NCI-H1092 treated with DMSO at 0.1 percent for 48 hours (cell line): ENCODE measurements at regions not wholly inside any gene's neighbourhood (a gene's known extent, or its start where the extent isn't known, plus 50 kb on each side); places are given as distances from the start of the nearest gene placed in this dataset.

Experiments
- DNase-seq: peaks from one replicate; lab custom pipeline; 2025; lab: John Stamatoyannopoulos, UW

DNA sequence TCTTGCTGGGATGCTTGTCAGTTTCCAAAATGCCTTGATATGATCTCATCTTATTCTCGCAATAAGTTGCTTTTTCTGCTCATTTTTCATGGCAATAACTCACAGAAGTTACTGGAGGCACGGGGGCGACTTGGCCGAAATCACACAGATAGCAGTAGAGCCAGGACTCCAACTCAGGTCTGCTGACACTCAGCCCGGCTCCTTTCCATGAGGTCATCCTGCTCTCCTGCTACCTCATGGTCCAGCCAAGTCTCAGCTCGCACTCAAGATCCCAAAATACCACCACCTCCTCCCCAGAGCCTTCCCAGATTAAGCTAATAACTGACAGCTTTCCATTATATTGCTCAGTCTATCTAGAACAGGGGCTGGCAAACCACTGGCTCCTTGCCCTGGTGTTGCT is 269.5 kb downstream of the MAP2K4 start:
- DNase-seq: no peak

DNA sequence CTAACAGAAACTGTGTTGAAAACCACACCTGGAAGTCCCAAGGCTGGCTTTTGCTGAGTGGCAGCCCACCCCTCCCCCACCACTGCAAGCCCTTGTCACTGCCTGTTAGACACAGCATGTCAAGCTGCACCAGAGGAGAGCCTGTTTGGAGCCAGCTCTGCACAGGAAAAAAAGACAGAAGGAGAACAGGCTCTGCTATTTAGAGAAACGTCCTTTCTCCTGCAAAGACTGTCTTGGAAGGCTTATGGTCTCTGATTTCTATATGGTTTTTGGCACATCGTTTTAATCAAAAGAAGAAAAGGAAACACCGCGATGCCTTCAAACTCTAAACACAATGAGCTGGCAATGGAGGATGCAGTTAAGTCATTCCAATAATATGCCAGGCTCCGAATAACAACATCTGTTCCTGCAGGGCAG is 275.5 kb downstream of the MAP2K4 start:
- no peak for DNase-seq

DNA sequence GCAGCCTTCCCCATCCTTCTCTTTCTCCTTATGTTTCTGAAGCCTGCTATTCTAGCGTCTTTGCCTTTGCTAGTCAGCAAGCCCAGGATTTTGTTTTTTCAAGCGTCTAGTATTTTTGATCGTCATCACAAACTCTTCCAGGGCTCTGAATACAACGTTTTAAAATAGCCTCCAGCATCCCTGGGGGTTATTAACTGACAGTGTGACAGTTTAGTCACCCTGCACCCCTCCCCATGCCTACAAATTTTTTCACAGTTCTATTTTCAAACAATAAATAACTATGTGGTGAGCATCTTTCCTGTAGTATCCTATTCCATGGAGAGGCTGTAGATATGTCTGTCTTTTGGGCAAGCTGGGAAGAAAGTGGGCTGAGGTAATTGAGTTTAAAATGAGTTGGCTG is 280.9 kb downstream of the MAP2K4 start:
- no peak for DNase-seq

DNA sequence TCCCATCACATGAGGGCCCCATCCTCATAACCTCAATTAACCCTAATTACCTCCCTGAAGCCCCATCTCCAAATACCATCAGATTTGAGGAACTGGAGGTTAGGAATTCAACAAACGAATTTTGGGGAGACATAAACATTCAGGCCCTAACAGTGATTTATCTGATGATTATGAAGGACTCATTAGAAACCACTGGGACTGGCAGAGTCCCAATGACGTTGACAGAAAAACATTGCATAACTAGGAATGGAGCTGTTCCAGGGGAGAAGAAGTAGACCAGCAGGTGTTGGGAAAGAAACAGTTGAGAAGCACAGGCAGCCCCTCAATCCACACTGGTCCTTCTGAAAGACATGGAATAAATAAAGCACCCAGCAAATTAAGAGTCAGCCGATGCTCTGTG is 282.0 kb downstream of the MAP2K4 start:
- DNase-seq: no peak

DNA sequence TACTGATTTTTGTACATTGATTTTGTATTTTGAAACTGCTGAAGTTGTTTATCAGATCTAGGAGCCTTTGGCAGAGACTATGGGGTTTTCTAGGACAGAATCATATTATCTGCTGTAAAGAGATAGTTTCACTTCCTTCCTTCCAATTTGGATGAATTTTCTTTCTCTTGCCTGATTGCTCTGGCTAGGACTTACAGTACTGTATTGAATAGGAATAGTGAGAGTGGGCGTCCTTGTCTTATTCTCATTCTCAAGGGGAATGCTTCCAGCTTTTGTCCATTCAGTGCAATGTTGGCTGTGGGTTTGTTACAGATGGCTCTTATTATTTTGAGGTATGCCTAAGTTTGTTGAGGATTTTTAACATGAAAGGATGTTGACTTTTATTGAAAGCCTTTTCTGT is 290.1 kb downstream of the MAP2K4 start:
- DNase-seq: no peak

DNA sequence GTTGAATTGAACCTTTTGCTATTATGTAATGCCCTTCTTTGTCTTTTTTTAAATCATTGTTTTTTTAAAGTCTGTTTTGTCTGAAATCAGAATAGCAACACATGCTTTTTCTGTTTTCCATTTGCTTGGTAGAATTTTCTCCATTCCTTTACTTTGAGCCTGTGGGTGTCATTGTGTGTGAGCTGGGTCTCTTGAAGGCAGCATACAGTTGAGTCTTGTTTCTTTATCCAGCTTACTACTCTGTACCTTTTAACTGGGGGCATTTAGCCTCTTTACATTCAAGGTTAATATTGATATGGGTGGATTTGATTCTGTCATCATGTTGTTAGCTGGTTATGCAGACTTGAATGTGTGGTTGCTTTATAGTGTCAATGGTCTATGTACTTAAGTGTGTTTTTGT is 292.0 kb downstream of the MAP2K4 start:
- no peak for DNase-seq

DNA sequence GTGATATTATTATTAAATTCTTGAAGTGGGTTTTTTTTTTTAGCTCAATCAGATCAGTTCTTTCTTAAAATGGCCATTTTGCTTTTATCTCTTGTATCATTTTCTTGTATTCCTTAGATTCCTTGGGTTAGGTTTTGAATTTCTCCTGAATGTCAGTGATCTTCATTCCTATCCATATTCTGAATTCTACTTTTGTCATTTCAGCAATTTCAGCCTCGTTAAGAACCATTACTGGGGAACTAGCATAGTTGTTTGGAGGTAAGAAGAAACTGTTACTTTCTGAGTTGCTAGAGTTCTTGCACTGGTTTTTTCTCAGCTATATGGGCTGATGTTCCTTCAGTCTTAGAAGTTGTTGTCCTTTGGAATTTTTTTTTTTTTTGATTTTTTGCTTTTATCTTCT is 293.1 kb downstream of the MAP2K4 start:
- DNase-seq: no peak

DNA sequence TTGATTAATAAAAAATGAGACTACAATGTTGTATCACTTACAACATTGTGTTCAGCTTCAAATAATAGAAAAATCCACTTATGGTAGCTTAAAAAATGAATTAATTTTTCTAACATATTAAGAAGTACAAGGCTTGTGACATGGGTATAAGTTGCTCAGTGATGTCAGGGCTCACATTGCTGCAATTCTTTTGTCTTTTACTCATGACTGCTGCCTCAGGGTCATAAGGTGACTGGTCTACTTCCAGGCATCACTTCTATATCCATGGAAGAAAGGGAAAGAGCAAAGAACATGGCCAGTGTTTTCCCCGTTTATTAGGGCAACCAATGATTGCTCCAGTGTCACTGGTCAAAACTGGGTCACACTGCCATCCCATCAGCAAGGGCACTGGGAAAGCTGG is 295.3 kb downstream of the MAP2K4 start:
- DNase-seq: no peak

DNA sequence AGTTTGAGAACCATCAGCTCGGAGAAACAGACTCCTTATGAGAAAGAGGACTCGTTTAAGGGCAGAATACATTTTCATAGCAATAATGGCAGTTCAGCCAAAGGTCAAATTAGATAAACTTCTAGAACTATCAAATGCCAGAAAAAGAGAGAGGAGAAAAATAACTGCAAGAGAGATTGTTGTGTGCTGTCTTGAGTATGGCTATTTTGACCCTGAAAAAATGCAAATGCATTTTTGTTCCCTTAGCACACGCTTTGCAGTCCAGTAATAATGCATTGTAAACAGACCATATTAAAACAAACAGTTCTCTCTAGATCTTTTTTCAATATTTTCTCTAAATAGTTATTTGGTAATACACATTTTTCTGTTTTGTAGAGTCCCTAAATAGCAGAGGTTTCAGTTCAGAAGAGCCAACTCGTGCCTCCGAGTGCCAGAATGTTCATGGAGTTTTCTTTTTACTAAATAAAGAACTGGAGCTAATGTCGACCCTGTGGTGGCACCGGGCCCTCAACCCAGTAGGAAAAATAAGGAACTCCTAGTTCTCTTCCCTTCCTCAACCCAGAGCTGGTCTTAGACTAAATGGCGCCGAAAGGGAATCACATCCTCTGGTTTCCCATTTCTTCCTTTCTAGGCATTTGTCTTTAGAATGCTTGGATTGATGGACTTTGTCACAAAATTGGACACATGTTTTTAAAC is 298.0 kb downstream of the MAP2K4 start:
- no peak for DNase-seq

DNA sequence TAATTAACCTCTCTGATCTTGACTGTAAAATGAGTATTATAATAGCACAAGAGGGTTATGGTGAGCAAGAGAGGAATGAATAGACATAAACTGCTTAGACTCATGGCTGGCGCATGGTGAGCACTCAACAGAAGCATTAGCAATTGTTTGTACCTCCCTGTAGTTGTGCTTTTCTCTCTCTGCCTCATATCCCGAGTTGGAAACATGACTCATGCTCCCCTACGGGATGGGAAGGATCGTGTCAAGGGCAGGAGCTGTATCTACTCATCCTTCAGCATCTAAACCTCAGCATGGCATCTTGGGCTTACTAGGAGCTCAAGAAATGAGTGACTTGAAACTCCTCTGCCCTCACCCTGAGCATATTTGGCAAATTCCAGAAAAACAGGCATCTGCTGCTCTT is 299.6 kb downstream of the MAP2K4 start:
- no peak for DNase-seq

DNA sequence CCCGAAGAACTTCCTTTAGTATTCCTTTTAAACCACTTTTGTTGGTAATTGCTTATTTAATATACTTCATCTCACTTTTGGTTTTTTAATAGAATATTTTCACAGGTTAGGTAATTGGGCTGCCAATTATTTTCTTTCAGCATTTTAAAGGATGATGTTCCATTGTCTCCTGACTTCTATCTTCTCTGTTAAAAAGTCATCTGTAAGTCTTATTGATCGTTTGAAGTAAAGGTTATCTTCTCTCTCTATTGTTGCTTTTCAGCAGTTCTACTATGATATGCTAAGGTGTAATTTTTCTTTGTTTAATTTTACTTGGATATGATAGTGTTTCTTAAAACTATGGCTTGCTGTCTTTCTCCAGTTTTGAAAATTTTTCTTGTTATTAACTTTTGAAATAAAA is 307.5 kb downstream of the MAP2K4 start:
- no peak for DNase-seq

DNA sequence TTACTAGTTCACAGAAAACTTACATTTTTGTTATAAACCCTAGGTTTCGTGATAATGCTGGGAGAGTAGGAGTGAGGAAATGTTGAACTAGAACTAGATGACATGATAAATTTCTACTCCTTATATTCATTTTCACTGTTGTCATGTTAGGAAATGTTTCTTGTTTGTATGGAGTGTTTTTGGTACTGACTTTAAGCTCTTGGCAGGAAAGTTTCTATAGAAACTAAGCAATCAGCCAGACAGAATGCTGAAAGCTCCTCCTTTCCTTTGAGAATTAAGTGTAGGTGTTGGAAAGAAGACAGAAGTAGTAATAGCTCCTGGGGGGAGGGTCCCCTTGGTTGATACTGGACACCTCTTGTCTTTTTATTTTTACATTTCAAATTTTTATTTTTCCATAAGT is 309.8 kb downstream of the MAP2K4 start:
- DNase-seq: no peak

DNA sequence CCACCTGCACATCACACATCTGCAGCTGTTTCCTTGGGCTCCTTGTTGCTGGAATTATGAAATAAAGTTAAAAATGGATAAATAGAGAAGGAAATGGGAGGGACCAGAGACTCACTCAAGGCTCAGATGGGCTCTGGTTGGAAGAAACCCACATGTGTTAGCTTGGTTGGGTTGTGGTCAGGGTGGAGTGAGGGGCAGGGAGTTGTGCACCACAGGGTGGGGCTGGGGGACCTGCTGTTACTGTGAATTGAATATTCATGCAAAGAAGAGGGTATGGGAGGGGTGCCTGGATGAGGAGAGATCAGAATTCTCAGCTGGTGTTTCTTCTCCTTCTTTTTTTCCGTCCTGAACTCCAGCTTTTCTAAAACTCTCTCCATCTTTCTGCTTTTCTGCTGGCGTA is 320.7 kb downstream of the MAP2K4 start:
- DNase-seq: no peak

DNA sequence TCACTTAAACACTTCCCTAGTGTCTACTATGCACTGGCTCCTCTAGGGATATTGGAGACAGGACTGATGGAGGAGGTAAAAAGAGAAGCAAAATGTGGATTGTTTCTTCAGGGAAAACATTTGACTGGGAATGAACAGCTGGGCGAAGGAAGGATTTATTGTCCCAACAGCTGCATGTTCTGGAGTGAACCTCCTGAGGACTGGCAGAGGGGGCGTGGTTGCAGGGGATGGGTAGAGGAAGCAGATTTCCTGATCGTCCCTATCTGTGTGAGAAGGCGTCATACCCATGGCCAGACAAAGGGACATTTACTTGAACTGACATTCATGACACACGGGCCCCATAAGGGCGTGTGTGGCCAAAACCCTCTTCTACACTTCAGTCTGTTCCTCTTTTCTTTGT is 321.5 kb downstream of the MAP2K4 start:
- DNase-seq: no peak

DNA sequence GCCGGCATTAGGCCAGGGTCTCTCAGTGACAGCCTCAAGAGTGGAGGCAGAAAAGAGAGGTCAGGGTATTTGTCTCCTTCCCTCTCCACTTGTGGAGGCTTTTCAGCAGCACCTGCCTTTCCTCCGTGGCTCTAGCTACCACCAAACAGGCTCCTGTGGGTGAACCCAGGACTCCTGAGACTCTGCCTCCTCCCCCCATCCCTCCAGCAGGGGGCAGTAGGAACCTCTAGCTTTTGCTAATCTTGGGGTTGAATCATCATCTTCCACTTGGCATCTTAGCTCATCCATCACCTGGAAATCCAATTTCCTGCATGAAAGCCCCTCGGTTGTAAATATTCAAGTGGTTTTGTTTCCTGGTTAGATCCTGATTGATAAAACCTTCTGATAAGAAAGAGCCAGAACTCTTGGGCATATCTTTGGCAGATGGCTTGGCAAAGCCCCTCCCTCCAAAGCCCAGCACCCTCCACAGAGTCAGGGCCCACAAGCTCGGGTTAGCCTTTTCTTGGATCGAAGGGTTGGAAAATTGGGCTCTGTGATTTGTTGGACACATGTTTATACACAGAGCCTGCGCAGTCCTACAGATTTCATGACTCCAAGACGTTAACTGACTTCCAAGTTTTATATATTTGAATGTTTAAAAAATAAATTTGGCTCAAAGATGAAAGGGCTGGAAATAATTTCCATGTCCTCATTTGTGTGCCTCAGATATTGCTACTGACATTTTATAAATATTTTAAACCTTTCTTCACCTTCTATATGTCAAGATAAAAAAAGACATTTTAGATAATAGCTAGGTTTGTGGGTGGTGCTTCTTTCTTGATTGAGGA is 322.1 kb downstream of the MAP2K4 start:
- DNase-seq: no peak

DNA sequence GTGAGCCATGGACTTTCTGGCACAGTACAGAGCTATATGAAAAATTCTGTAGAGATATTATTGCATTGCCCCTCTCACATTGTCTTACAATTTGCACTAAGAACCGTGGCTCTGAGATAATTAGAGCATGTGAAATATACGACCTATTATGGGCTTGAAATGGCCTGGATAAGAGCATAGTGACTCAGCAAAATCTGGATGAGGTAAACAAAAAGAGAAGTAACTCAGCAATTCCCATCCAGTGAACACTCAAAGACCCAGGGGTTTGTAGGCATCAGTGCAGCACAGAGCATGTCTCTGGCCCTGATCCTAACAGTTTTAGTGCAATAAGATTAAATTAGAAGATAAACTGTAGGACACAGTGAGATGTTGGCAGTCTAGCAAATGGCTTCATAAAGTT is 317.2 kb upstream of the MYOCD start:
- DNase-seq: no peak

DNA sequence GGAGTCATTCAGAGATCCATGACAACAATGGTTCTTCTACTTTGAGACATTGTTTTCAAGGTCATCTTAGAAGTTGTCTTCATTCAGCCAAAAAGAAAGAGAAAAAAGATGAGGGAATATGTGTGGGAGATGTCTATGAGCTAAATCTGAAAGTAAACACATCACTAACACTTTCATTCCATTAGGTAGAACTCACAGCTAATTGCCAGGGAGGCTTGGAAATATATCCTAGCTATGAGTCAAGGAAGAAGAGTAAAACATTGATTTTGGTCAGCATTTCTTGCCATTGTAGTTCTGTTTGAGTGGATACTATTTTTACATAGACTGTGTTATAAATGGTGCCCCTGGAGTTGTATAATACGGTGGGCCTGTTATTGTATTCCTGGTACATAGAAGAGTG is 316.4 kb upstream of the MYOCD start:
- no peak for DNase-seq

DNA sequence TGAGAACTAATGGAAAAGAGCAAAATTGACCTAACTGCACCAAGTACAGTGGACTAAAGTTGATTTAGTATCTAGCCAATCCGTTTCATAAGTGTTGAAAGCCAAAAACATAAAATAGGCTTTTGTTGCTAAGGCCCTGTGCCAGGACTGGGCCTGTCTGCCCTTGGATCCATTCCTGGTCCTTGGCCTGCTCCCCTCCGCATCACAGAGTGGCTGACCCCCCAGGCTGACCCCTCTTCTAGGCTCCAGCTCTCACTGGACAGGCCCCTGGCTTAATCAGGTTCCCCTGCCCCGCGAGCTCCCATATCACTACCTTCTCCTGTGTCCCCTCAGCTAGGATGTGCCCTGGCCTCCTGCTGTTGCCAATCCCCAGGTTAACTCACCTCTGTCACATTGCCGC is 313.6 kb upstream of the MYOCD start:
- no peak for DNase-seq

DNA sequence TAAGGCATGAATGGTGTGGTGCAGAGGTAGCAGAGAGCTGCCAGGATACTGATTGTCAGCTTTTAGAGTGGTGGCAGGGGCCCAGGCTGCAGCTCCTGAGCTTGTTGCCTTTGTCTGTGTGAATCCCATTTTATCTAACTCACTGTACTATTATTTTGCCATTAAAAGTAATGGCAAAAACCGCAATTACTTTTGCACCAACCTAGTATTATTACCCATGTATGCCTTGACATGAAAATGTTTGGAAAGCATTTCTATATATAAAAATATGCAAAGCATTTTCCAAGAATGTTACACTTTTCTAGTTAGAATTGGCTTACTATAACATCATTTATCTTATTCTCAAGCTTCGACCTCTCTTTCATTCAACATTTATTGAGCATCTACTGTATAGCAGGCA is 308.1 kb upstream of the MYOCD start:
- DNase-seq: no peak

DNA sequence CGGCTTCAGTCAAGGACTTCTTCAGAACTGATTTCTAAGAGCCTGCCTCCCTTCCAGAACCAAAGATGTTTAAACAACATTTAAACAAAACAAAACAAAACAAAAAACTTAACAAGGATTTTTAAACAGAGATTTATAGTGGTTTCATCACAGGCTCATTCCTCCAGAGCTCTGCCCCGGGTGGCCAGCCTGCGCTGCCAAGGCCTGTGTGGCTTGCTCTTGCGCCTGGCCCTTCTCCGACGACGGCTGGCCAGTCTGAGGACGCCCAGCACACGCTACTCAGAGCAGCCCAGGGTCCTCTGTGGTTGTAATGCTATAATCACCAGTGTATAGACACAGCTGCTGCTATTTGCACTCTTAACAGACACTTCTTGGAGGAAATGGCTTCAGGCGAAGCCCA is 307.2 kb upstream of the MYOCD start:
- no peak for DNase-seq

DNA sequence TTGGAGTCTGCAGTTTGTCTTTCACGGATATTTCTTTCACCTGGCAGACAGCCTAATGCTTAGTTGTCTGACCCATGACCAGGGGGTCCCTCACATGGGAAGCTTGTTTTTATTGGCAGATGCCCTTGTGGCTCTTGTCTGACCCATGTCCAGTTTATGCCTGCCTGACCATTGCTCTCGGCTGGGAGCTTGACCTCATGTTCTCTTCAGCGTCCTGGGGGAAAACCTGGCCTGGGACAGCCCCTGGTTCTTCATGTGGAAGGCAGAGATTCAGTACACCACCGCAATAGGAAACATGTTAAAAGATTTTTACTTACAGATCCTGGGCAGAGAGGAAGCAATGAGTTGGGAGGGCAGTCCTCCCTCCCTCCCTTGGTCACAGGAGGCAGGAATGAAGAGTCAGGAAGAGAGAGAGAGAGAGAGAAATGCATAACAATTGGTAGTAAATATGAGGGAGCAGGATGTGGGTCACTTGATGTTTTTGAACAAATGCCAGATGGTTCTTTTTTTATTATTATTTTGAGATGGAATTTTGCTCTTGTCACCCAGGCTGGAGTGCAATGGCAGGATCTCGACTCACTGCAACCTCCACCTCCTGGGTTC is 302.7 kb upstream of the MYOCD start:
- DNase-seq: no peak

DNA sequence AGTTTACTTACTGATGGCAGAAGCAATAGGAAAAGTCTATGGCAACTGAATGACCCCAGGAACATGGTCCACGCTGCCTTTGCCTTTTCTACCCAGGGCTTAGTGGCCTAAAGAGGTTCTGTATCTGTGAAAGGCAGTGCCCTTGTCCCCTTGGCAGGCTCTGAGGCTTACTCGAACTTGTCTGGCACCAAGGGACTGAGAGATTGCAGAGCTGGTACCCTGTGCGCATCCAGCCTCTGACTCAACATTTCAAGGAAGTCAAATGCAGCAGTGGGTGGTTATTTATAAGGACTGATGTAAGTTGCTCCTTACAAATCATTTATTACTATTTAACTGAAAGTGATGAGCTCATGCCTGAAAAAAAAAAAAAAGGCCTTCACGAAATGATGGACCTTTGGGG is 299.9 kb upstream of the MYOCD start:
- DNase-seq: no peak

DNA sequence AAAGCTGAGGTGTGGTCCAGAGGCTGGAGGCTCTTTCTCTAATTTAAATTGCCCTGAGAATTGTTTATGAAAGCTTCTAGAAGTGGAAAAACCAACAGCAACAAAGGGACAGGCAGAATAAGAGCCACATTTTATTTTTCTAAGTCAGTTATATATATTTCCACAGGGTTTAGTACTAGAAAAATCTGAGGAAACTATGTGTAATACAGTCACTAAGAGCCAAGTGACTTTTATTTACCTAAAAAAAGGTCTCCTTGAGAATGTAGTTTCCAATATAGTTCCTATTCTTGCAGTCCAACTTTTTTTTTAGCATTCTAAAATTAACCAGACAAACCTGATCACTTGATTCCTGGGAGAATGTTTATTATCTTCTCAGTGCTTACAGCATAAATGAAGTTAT is 296.6 kb upstream of the MYOCD start:
- no peak for DNase-seq
